Skeletal muscle cell (primary cell): ENCODE measurements at regions not wholly inside any gene's neighbourhood (a gene's known extent, or its start where the extent isn't known, plus 50 kb on each side); places are given as distances from the start of the nearest gene placed in this dataset.

Experiments
- DNase-seq: peaks from one replicate; pipeline ENCODE4 v3.0.0-alpha.2; 2010; ENCODE audit warnings: low read depth
- H3K4me3 ChIP-seq: 2 replicates; pipeline ENCODE4 v1.5.1; 2011; ENCODE audit warnings: low read depth, mild to moderate bottlenecking, control low read depth, low read length, moderate library complexity

DNA sequence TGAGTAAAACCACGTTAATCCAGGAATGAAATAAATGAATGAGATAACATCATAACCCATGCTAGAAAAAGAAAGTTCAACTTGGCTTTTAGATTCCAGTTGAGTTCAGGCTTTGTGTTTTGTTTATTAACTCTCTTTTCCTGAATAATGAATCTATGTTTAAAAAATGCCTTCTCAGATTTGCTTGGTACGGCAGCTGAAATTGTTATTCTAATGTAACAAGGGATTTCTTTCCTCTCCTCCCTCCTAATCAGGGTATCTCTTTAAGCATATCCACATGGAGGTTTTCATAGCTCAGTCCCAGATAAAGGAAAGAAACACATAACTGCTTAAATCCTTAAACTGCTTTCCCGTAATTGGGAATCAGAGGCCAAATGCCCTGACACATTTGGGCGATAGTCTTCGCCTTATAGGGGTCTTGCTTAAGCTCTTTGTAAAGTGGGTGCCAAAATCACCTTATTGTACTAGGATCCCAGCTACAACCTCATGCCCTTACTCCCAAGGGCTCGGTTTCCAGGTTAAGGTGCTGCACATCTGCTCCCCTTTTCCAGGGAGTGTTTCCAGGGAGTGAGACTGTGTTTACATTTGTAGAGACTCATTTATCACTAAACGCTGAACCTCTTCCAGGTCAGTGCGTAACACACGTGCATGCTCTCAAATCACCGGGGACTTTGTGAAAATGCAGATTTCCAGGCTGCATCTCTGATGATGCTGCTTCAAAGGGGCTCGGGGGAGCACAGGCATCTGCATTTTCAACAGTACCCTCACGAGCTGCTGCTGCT lies 142.8 kb upstream of the FOXF1 start:
- no peak overlapping the region for H3K4me3 ChIP-seq
- DNase-seq: no peak

DNA sequence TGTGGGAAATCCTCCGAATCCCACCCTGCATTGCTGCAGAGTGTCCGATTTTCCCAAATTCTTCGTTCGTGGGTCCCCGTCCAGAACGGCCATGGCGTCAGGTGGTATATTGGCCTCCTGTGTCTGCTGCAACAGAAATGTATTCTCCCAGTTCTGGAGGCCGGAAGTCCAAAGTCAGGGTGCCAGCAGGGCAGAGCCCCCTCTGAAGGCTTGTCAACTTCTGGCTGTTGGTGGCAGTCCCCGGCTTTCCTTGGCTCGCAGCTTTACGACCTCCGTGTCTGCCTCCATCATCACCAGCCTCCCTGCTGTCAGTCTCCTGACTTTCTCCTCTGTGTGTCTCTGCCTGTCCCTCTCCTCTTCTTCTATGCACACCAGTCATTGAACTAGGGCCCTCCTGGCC lies 142.1 kb upstream of the FOXF1 start:
- no peak for DNase-seq
- H3K4me3 ChIP-seq: no peak overlapping the region

GRCh38 chr16:86370062-86370461 lies 140.3 kb upstream of the FOXF1 start:
- no peak for DNase-seq
- no peak overlapping the region for H3K4me3 ChIP-seq

- no peak overlapping the region for H3K4me3 ChIP-seq
These were observed 139.1 kb upstream of the FOXF1 start for GRCh38 chr16:86371083-86371803.

DNA sequence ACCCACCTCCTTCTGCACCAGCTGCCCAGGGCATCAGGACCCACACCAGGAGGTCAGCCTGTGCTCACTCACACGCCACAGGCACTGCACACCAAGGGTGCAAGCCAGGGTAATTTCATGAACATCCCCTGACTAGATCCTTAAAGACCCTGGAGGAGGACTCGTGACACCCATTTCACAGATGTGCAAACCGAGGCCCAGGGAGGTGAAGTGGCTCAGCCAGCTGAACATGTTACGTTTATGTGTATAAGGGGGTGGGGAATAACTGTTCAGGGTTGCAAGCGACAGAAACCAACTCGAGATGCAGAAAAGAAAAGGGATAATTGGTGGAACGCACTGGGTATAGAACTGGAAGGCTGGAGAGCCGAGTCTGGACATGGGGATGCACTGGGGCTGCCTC lies 138.1 kb upstream of the FOXF1 start:
- H3K4me3 ChIP-seq: no peak overlapping the region
- DNase-seq: no peak

More at GRCh38 chr16:86371083-86371803, 139.1 kb upstream of the FOXF1 start:
- DNase-seq: no peak

- H3K4me3 ChIP-seq: no peak overlapping the region
- no peak for DNase-seq
These were observed 136.9 kb upstream of the FOXF1 start for GRCh38 chr16:86373276-86373901.

DNA sequence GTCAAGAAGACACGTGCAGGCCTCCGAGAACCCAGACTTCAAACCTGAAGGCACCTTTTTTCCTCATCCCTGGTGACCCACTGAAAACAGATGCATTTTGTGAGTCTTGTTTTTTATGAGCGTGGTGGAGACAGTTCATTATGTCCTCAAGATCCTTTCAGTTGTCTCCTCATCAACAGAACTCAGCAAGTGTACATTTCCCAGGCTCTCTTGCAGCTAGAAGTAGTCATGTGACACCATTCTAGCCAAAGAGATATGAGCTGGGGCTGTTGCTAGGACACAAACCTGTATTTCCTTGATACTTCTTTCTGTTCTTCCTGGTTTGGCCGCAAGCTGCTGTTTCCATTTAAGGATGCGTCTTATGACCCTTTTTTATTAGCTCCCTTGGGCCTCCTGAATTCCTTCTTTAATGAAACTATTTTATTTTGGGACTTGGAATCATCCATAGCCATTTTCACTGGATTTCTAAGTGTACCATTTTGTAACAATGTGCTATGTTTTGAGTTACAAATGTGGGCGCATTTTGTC lies 135.7 kb upstream of the FOXF1 start:
- DNase-seq: no peak

GRCh38 chr16:86375364-86375763 lies 135.0 kb upstream of the FOXF1 start:
- DNase-seq: peak; percentile 76
- H3K4me3 ChIP-seq: no peak overlapping the region

More for the DNA sequence above, 135.7 kb upstream of the FOXF1 start:
- H3K4me3 ChIP-seq: no peak overlapping the region

GRCh38 chr16:86375851-86376250 lies 134.5 kb upstream of the FOXF1 start:
- no peak overlapping the region for H3K4me3 ChIP-seq
- DNase-seq: no peak

DNA sequence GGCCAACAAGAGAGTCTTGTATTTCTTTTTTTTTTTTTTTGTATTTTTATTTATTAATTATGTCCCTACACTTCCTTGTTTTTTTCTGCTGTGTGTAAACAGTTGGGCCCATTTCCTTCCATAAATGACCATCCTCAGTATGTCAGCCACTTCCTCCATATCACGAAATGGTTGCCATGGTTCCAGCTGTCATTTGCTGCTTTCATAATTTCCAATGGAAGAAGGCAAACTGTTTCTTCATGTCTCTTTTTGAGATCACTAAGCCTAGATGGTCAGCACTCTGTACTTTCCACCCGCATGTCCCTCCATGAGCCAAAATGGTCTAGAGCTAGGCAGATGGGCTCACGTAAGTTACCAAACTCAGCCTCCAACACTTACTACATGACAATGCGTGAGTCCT lies 133.5 kb upstream of the FOXF1 start:
- no peak overlapping the region for H3K4me3 ChIP-seq
- no peak for DNase-seq

DNA sequence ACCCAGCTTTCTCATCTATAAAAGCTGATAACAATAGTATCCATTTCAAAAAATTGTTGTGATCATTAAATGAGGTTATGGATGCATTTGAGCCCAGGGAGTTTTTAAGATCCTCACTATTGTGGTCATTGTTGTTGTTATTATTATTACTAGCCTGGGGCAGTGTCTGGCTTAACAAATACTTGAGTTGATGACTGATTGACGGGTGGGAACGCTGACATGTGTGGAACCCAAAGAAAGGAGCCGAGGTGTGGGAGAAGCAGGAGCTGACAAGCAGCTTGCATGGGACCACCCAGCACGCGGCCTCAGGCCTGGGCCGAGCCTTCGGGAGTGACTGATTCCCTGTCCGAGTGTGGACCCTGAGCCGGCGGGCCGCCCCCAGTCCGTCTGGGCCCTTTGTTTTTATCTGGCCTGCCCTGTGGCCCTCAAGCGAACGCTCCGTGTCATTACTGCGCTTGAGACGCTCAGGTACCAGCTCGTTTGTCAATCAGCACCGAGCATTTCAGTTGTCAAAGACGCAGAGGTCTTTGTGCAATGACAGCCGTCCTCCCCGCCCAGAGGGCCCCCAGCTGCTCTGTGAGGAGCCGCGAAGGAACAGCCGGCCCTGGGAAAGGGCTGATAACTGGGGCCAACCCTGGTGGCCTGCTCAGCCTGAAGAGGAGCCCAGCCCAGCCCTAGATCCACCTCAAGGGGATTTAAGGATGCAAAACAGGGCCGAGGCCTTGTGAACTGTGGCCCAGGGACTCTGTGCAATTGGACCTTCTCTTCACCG lies 132.9 kb upstream of the FOXF1 start:
- no peak overlapping the region for H3K4me3 ChIP-seq
- no peak for DNase-seq

GRCh38 chr16:86378128-86378527 lies 132.2 kb upstream of the FOXF1 start:
- no peak overlapping the region for H3K4me3 ChIP-seq
- no peak for DNase-seq

GRCh38 chr16:86378831-86379504 lies 131.4 kb upstream of the FOXF1 start:
- H3K4me3 ChIP-seq: no peak overlapping the region
- DNase-seq: no peak

DNA sequence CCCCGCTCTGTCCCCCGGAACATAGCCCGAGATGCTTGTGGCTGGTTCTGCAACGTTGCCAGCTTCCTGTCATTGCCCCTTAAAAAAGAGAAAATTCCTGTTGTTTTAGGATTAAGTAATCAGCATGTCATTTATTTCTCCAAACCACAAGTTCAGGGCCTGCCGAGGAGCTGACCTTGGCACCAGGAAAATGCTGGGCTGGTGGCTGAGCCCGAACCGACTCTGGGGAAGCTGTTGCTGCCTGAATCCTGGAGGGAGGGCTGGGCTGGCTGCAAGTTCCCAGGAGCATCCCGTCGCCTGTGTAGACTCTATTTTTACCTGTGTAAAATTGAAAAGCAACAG lies 130.9 kb upstream of the FOXF1 start:
- no peak for DNase-seq
- H3K4me3 ChIP-seq: no peak overlapping the region

GRCh38 chr16:86380030-86380429 lies 130.3 kb upstream of the FOXF1 start:
- DNase-seq: no peak
- H3K4me3 ChIP-seq: no peak overlapping the region

DNA sequence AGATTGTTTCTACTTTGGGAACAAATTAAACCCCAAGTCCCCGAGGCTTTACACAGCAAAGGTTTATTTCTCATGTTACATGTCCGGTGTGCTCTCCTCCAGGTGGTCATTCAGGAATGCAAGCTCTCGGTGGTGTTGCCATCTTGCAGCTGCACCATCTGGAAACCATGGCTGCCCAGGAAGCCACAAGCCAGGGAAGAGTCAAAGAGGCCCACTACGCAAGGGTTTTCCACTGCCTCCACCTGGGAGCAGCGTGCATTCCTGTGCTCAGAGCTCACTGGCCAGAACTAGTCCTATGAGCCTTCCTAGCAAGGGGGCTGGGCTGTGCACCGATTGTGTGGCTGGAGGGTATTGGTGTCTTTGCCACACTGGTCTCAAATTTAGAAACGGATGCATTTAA lies 128.8 kb upstream of the FOXF1 start:
- H3K4me3 ChIP-seq: no peak overlapping the region
- no peak for DNase-seq

GRCh38 chr16:86382067-86382773 lies 128.1 kb upstream of the FOXF1 start:
- DNase-seq: no peak
- no peak overlapping the region for H3K4me3 ChIP-seq

- no peak overlapping the region for H3K4me3 ChIP-seq
- no peak for DNase-seq
These were observed 127.4 kb upstream of the FOXF1 start for GRCh38 chr16:86382774-86383407.
